Stimulated activated CD4-positive, alpha-beta T cell treated with anti-CD3 and anti-CD28 coated beads, Interleukin-4, amount 100 ng/mL, for 48 hours (primary cell): ENCODE measurements at regions not wholly inside any gene's neighbourhood (a gene's known extent, or its start where the extent isn't known, plus 50 kb on each side); places are given as distances from the start of the nearest gene placed in this dataset.

ENCODE experiments used
- DNase-seq, 2 donors: peaks; one replicate each; pipeline ENCODE4 v3.0.0-alpha.2; 2020; ENCODE audit warnings: low read depth in 2 of 2

DNA sequence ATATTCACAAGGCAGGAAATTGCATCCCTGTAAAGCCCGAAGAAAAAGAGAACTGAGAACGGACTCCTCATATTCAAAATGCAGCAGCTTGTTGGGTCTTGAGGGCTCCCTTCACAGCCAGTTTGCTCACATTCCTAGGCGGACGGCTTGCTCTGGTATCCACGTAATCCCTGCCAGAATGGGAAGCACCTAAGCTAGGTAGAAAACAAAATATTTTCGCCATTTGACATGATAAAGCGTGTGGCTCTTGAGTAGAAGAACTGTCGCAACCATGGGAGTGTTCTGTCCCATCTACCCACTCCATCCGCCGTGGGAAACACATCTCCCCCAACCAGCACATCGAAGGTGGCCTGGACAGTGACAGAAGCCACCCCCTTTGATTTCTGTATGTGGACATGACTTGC lies 183.1 kb downstream of the GAS1 start:
- DNase-seq, result no peak

DNA sequence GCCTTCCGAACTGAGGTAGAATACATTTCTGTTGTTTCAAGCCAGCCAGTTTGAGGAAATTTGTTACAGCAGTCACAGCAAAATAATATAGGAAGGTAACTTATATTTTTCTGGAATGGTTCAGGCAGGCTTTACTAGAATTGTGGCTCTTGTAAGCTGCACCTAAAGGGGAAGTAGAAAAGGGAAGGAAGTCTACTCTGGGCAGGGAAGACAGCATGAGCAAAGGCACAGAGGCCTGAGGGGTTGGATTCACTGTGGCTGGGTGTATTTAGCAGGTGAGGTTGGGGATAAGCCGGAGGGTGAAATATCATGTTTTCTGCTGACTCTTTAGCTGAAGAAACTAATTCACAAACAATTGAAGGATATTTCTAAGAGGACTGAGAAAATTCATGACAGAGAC lies 183.5 kb downstream of the GAS1 start:
- DNase-seq, result no peak

DNA sequence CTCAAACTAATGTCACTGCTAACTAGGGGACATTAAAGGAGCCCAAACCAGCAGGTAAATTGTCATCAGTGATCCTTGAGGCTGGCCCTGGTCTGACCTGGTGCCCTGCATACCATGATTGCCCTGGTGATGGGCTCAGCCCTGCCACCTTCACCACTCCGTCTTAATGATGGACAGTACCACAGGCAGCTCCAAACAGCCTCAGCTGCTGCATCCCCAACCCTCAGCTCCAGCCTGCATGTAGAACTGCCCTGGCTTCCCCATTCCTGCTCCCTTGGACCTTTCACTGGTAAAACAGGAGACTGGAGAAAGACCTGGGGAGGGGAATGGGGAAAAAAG lies 190.0 kb downstream of the GAS1 start:
- DNase-seq, result no peak

DNA sequence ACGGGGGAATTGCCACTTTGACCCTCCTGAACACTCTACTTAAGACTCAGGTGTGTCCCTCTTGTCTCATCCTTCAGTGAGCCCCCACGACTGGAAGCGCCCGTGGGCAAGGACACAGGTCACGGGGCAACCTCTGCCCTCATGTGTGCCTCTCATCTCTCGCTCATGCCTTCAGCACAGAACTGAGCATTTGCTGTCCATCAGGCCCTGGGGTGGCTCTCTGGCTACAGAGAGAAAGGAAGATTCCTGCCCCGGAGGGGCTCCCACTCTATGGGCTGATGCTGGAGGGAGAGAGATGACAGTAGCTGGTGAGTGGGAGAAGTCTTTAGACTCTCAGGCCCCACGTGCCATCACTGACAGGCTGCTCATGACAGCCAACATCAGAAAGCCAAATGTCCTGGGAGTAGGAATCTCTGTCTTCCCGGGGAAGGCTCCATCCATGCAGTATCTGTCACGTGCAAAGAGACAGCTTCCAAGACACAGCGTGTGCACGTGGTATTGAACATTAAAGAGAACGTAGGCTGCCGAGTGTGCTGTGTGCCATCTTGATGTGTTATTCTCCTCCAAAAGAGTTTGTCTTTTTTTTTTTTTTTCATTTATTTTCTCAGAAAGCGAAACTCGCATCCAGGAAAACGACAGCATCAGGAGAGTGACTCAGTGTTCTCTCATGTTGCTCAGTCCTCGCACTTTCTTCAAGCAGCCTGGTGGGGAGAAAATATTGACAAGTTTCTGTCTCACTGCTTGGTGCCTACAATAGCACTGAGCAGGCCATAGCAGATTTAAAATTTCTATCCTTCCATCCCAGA lies 190.5 kb downstream of the GAS1 start:
- DNase-seq, result no peak

DNA sequence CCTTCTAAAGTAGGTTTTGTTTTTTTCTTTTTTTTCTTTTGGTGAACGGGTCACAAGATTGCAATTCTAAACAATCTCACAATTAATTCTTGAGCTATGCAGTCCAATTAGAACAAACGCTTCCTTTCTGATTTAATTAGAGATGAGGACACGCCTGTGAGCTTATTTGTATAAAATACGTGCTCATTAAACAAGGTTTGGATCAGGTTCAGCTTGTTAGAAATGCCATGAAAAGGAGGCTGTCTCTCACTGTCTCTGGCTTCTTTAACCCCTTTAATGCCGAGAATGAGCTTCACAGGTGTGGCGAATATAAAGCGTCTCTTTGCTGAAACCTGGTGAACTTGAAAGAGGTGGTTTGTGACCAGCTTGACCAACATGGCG lies 191.8 kb downstream of the GAS1 start:
- DNase-seq, result no peak

DNA sequence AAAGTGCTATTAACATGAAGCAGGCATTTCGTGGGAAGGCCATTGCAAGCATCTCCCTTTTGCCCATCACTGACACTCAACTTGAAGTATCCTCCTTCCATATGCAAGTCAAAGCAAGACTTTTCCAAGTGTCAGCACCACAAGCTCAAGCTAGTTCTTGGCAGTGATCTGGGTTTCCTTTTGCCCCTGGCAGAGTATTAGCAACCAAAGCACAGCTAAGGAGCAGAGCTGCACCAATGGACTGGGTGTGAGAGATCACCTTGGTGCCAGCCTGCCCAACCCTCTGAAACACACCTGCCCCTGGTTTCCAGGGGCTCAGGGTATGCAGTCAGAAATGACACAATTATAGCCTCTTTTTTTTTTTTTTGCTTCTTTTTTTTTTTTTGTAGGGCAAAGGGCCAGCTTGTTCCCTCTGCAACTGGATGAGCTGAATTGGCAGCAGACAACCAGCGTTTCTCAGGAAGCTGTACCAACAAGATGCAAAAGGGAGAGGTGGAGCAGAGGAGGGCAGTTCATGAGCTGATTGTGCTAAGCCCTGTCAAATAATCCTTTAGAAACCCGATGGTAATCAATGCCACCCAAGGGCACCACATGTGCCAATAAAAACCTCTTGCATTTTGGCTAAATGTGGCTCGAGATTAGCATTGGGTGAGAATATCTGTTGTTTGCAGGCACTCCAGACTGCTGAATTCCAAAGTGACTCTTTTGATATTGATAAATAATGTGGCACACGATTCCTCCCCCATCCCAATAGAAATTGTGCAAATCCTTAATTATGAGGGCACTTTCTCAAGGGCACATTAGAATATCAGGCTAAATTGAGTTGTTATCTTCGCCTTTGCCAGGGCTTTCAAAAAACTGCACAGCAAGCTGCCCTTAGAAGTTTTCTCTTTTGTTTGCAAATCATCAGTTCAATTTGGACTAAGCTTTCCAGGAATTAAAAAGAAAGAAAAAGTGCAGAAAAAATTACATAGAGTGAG lies 192.4 kb downstream of the GAS1 start:
- no peak for DNase-seq

DNA sequence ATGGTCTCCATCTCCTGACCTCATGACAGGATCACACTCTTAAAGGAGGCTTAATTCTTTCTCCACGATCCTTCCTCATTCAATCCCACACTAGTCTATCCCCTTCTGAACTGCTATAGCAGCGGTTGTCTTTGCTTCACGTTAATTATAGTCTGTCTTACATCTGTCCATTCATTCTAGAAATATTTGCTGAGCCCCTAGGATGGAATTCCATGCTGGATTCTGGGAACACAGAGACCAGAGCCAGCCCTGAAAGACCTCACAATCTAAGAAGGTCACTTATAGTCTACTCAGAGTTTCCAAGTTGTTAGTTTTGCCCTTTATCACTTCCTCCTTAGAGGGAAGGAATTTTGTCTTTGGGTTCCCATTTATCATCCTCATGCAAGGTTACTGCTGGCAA lies 193.5 kb downstream of the GAS1 start:
- DNase-seq, result no peak

DNA sequence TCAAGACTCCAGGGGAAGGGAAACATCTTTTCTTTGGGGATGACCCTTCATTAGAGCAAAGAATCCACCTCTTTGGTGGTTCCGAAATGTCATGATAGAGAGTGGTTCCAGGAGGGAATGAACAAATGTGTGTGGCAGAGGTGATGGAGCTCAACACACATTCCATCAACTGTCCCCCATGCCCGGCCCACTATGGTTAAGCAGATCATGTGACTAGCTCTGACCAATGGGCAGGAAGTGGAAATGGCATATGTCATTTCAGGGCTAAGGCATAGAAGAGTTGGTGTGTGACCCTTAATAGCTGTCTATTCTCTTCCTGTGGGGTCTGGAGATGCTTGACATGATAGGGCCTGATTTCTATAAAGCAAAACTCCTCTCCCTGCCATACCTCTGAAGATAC lies 194.6 kb downstream of the GAS1 start:
- no peak for DNase-seq

DNA sequence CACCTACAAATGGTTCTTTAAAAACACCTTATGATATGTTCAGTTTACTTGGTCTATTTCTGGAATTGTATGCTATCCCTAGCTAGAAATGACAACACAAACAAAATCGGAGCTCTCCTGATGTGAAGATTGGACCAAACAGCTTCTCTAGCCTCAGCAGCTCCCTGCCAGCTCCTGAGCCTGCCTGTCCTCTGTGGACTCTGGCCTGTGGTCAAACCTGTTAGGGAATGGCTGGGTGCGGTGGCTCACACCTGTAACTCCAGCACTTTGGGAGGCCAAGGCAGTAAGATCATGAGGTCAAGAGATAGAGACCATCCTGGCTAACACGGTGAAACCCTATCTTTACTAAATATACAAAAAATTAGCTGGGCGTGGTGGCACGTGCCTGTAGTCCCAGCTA lies 195.3 kb downstream of the GAS1 start:
- no peak for DNase-seq

DNA sequence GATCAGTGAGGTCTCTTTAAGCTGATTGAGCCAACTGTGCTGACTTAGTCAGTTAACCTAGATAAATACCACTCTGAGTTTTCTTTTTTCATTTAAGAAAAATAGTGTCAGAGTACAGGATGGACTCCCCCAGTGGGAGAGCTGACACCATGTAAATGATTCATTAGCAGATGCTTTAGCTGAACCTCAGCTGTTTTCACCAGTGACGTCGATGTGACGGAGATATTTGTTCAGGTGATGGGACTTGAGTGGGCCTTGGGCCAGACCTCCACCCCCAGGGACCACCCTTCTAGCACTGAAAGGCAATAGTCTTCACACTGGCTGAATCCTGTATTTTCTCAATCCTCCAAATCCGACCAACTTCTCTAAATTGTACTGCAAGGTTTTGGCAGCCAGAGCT lies 196.1 kb downstream of the GAS1 start:
- DNase-seq, result no peak

DNA sequence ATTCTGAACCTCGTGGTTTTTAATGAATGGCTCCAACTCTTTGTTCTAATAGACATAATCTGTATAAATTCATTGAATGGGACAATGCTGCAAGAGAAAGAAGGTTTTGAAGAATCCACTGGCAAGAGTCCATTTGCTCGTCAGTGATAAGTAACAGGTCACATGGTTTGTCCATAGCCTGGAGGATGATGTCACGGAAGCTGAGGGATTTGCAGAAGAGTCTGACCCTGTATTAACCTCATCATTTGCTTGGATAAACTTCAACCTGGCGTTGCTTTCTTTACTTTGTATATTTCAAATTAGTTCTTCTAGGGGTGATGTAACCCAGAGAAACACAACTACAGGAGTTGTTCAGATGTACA lies 197.4 kb downstream of the GAS1 start:
- DNase-seq, result no peak

DNA sequence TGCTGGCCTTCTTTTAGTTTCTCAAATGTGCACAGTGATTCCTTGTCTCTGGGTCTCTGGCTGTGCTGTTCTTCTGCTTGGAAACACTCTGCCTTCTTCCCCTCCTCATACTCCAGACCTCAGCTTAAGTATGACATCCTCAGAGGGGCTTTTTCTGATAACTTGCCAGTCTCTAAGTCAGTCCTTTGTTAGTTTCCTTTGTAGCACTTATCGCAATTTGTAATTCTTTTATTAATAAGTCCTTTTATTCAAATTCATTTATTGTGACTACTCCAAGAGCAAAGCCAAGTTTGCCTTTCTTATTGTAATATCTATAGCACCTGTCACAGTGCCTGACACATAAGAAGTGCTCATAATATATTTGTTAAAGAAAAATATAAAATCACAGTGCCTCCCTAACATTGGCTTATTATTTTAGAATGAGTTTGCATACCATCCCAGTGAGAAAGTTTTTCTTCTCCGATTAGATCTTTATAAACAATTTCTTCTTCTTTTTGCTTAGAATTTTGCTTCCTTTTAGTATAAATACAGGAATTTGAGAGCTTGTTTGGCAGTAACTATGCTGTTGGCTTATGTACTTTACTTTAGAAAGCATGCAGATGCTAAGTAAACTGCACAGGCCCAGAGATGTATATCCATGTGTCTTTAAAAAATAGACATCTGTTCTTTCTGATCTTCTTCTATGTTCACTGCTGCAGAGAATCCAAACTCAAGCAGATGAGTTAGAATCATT lies 198.0 kb downstream of the GAS1 start:
- no peak for DNase-seq

DNA sequence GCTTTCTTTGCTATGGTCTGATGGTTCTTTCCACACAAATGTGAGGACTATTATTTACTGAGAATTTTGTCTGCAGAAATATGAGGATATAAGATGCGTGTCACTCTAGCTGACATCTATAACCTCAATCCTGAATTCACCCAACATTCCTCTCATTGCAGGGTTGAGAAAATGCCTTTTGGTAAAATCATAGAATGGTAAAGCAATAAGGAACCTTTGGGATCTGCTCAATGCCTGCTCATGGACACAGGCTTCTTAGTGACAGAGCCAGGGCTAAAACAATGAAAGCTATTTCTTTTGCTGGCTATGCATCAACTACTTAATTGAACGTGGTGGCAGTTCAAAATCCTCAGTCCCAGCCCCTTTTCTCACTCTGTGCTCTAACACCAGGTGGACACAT lies 199.6 kb downstream of the GAS1 start:
- DNase-seq, result no peak

DNA sequence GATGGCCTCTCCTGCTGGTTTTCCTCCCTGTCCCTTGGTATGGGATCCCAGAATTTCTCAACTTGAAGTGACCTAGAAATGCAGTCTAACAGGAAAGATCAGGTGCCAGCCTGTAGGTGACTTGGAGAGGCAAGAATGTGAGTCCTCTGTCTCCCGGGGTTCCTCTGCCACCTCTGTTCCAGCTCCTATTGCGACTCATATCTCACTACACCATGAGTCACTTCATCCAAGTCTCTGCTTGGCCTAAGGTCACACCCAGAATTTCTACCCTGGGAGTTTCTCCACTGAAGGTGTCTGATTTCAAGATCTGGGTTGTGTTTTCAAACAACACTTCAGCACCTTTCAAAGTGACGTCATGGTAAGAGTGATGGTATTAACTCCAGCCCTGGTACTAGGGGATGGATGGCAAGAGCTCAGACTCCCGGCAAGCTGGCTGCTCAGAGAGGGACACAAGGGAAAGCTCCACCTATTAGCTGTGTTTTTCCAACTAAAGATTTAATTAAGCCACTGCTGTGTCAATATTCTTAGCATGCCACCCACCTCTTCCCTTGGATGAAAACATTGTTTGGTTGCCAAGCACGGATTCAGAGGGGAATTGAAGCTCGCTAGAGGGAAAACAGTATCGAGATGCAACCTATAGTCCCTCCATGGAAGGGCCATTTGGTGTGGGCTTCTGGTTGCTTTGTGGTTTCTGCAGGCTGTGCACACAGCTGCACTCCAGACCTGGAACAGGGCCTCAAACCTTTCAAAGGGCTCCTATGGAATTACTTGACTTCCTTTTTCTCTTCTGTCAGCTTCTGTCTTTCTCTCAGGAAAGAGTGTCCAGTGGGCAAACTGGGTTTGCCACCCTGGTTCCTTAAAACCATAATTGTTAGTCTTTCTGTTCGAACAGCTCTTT lies 205.7 kb downstream of the GAS1 start:
- no peak for DNase-seq

DNA sequence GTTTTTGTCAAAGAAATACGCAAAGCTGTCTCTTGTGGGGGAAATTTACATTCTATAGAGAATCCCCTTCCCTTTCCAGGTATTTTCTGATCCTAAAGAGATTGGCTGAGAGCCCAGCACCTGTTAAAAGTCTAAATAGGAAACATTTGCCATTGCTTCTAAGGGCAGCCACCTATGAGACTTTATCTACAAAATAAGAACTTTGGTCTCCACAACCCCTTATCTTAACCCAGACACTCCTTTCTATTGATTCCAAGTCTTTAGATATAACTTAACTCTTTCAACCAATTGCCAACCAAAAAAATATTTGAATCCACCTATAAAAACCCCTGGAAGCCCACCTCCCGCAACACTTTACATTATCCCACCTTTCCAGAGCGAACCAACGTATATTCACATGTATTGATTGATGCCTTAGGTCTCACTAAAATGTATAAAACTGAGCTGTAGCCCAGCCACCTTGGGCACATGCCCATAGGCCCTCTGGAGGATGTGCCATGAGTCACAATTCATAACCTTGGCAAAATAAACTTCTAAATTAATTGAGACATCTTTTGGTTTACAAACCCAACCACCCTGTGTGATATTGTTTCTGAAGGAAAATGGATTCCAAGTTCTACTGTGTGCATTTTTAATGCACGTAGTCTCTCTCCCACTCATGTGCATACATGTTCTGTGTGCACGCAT lies 211.4 kb downstream of the GAS1 start:
- DNase-seq, result no peak

DNA sequence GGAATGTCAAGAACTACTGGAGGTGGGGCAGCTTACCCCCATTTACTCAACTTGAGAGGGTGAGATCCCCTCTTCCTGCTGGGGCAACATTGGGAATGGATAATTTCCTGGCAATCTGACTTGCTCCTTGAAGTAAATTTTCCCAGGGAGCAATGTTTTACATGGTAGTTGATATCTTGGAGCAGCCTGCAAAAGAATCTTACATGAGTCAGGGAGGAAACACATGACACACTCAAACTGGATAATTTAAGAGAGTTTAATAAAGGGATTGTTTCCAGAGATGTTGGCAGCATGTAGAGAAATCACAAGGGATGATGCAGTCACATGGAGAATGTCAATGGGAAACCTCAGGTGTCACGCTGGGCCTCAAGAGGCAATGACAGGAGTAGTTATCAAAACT lies 212.5 kb downstream of the GAS1 start:
- no peak for DNase-seq

DNA sequence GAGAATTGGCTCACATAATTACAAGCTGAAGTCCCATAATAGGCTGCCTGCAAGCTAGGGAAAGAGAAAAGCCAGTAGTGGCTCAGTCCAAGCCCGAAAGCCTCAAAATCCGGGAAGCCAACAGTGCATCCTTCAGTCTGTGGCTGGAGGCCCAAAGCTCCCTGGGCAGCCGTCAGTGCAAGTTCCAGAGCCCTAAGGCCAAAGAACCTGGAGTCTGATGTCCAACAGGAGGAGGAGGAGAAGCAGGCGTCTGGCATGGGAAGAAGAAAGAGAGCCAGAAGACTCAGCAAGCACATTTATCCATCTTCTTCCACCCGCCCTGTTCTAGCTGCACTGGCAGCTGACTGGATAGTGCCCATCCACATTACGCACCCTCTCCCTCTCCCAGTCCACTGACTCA lies 213.4 kb downstream of the GAS1 start:
- DNase-seq, result no peak

DNA sequence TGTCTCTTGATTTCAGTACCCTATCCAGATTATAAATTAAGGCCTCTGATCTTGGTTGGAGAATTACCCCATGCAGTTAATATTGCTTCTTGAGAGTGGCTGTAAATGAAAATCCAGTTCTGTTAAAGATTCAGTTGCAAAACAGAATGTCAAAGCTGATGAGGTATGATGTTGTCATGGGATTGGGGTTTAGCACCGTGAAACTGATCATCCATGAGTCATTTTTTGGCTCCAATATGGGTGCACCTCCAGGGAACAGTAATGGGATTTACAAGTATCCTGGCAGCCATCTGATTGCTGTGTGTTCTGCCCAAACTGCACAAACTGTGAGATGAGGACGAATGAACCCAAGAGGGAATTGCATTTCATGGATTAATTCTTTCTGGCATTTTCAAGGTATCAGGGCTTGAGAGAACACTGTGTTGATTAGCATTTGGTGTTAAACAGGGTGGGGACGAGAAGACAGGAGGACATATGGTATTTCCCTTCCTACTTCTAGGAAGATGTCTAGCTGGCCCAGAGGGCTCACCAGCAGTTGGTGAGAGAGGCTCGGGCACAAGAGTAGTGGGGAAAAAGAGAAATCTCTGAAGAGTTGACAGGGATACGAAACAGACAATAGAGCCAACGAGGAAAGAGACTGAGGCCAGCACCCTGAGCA lies 214.7 kb downstream of the GAS1 start:
- DNase-seq, result no peak

DNA sequence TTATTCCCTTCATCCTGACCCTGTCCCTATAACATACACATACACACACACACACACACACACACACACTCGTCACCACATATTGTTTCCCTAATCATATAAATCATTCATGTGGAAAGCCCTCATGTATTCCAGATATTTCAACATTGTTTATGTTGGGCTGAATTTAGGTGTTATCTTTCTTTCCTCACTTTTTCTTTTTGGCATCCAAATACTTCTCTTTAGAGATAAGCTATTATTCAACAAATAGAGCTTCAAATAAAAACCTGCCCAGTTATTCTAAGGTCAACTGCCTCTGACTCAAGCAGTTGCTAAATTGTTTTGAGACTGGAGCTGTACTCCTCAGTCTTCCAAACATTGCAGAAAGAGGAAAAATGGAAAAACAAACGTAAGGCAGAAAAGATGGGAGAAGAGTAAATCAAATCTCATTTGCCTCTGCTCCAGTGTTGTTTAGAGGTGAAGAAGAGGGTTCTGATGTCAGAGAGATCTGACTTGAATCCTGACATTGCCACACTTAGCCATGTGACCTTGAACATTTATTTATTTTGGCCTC lies 215.7 kb downstream of the GAS1 start:
- no peak for DNase-seq
